Neural cell (in vitro differentiated cells): ENCODE measurements at regions not wholly inside any gene's neighbourhood (a gene's known extent, or its start where the extent isn't known, plus 50 kb on each side); places are given as distances from the start of the nearest gene placed in this dataset.

Source experiments
- H2AFZ ChIP-seq: fragments of 200-600, 300-800 bp; sonication (generic), shearing (Covaris generic); 2 replicates; pipeline ENCODE4 v1.6.0; 2014; ENCODE audit warnings: low read depth, mild to moderate bottlenecking, antibody characterized with exemption, low read length, moderate library complexity
- H3F3A ChIP-seq: fragments of 200-600 bp; shearing (Covaris generic); 2 replicates; pipeline ENCODE4 v1.6.1; 2016; ENCODE audit warnings: mild to moderate bottlenecking, moderate library complexity, mixed read lengths, antibody characterized with exemption, low read length; ENCODE audit not compliant: insufficient read depth, poor library complexity, severe bottlenecking
- H3K27ac ChIP-seq: fragments of 200-600, 300-800 bp; sonication (generic), shearing (Covaris generic); 2 replicates; pipeline ENCODE4 v1.5.1; 2014; ENCODE audit warnings: mild to moderate bottlenecking, low read length, moderate library complexity
- H3K27me3 ChIP-seq: fragments of 300-800, 200-600 bp; sonication (generic), shearing (Covaris generic); 2 replicates; pipeline ENCODE4 v1.6.0; 2014; ENCODE audit warnings: mild to moderate bottlenecking, low read depth, low read length, moderate library complexity; ENCODE audit not compliant: insufficient read depth
- H3K36me3 ChIP-seq: fragments of 300-800, 200-600 bp; sonication (generic), shearing (Covaris generic); 2 replicates; pipeline ENCODE4 v1.5.1; 2014; ENCODE audit warnings: mild to moderate bottlenecking, antibody characterized with exemption, low read length, moderate library complexity; ENCODE audit not compliant: insufficient read depth
- H3K4me2 ChIP-seq: fragments of 300-800, 200-600 bp; sonication (generic), shearing (Covaris generic); 2 replicates; pipeline ENCODE4 v1.6.0; 2014; ENCODE audit warnings: mild to moderate bottlenecking, low read length
- H3K4me3 ChIP-seq: fragments of 300-800, 200-600 bp; sonication (generic), shearing (Covaris generic); 2 replicates; pipeline ENCODE4 v1.5.1; 2014; ENCODE audit warnings: mild to moderate bottlenecking, low read length, moderate library complexity
- H3K79me2 ChIP-seq: fragments of 200-600 bp; shearing (Covaris generic); replicated peaks from 2 replicates; pipeline ENCODE4 v1.6.0; 2014; ENCODE audit warnings: mild to moderate bottlenecking, low read length, moderate library complexity; ENCODE audit not compliant: insufficient read depth
- H3K9ac ChIP-seq: fragments of 300-800, 200-600 bp; sonication (generic), shearing (Covaris generic); 2 replicates; pipeline ENCODE4 v1.6.1; 2016; ENCODE audit warnings: mild to moderate bottlenecking, low read length, mixed read lengths
- H3K9me2 ChIP-seq: fragments of 200-600 bp; shearing (Covaris generic); 2 replicates; pipeline ENCODE4 v1.6.1; 2016; ENCODE audit warnings: mild to moderate bottlenecking, low read length, mixed read lengths; ENCODE audit not compliant: insufficient read depth
- H3K9me3 ChIP-seq: fragments of 200-600, 300-800 bp; sonication (generic), shearing (Covaris generic); 2 replicates; pipeline ENCODE4 v1.6.1; 2016; ENCODE audit warnings: mild to moderate bottlenecking, mixed run types, low read length, moderate library complexity, mixed read lengths
- H4K20me1 ChIP-seq: fragments of 200-600 bp; shearing (Covaris generic); 2 replicates; pipeline ENCODE4 v1.6.1; 2016; ENCODE audit warnings: mild to moderate bottlenecking, mixed run types; ENCODE audit not compliant: insufficient read depth
- CTCF ChIP-seq: fragments of 450-650 bp; IDR thresholded peaks from 2 replicates; pipeline ENCODE4 v1.5.1; 2014; ENCODE audit warnings: antibody characterized with exemption, mild to moderate bottlenecking, moderate library complexity; ENCODE audit not compliant: poor library complexity, severe bottlenecking
- EP300 ChIP-seq: fragments of 450-650 bp; conservative IDR thresholded peaks from 2 replicates; pipeline ENCODE4 v1.6.1; 2014; ENCODE audit warnings: antibody characterized with exemption, mild to moderate bottlenecking, moderate library complexity; ENCODE audit not compliant: poor library complexity, severe bottlenecking
- EZH2 ChIP-seq: fragments of 200-600, 300-800 bp; shearing (Covaris generic), sonication (generic); IDR thresholded peaks from 2 replicates; pipeline ENCODE4 v1.6.1; 2014; ENCODE audit warnings: antibody characterized with exemption, low read length, borderline replicate concordance, mild to moderate bottlenecking; ENCODE audit not compliant: insufficient read depth, poor library complexity, severe bottlenecking
- MXI1 ChIP-seq: fragments of 450-650 bp; conservative IDR thresholded peaks from 2 replicates; pipeline ENCODE4 v1.6.1; 2014; ENCODE audit warnings: antibody characterized with exemption, mild to moderate bottlenecking; ENCODE audit not compliant: poor library complexity, severe bottlenecking
- POLR2AphosphoS5 ChIP-seq: IDR thresholded peaks from 2 replicates; pipeline ENCODE4 v1.6.1; 2012
- RAD21 ChIP-seq: fragments of 450-650 bp; conservative IDR thresholded peaks from 2 replicates; pipeline ENCODE4 v1.6.1; 2014; ENCODE audit warnings: antibody characterized with exemption, mild to moderate bottlenecking, moderate library complexity
- REST ChIP-seq: IDR thresholded peaks from 2 replicates; pipeline ENCODE4 v1.6.1; 2012; ENCODE audit warnings: borderline replicate concordance
- SMC3 ChIP-seq: fragments of 450-650 bp; conservative IDR thresholded peaks from 2 replicates; pipeline ENCODE4 v1.6.1; 2014; ENCODE audit warnings: antibody characterized with exemption, mild to moderate bottlenecking, moderate library complexity; ENCODE audit not compliant: poor library complexity
- TAF1 ChIP-seq: IDR thresholded peaks from 2 replicates; pipeline ENCODE4 v1.6.1; 2012; ENCODE audit warnings: low read depth

- H3F3A ChIP-seq = no peaks in the 10 kb centered on the region
- no peak for TF ChIP-seq MXI1
- TF ChIP-seq RAD21 = no peak
- no peak for TF ChIP-seq EP300
- TF ChIP-seq SMC3 = no peak
- no peak for TF ChIP-seq EZH2
- no peak for TF ChIP-seq TAF1
- no peak for TF ChIP-seq REST
- TF ChIP-seq CTCF = no peak
- no peak for TF ChIP-seq POLR2AphosphoS5
- H3K9me2 ChIP-seq = no peaks in the 10 kb centered on the region
- no peak overlapping the region for H2AFZ ChIP-seq
- H3K36me3 ChIP-seq = no peaks in the 10 kb centered on the region
- H3K27me3 ChIP-seq = no peaks in the 10 kb centered on the region
- H3K79me2 ChIP-seq = no peaks in the 10 kb centered on the region
- no peak overlapping the region for H3K4me3 ChIP-seq
- H3K27ac ChIP-seq = no peak overlapping the region
- no peaks in the 10 kb centered on the region for H4K20me1 ChIP-seq
- H3K9me3 ChIP-seq = no peaks in the 10 kb centered on the region
- no peak overlapping the region for H3K4me2 ChIP-seq
- H3K9ac ChIP-seq = no peak overlapping the region
These were observed 142.8 kb upstream of the FOXF1 start for GRCh38 chr16:86367291-86368072.

GRCh38 chr16:86368261-86368660 is 142.1 kb upstream of the FOXF1 start:
- H3K9me3 ChIP-seq = no peaks in the 10 kb centered on the region
- no peak for TF ChIP-seq SMC3
- no peak for TF ChIP-seq TAF1
- no peak for TF ChIP-seq CTCF
- TF ChIP-seq MXI1 = no peak
- TF ChIP-seq REST = no peak
- no peak for TF ChIP-seq EZH2
- no peak for TF ChIP-seq POLR2AphosphoS5
- no peak for TF ChIP-seq RAD21
- no peak for TF ChIP-seq EP300
- H3K4me3 ChIP-seq = no peak overlapping the region
- no peak overlapping the region for H3K27ac ChIP-seq
- H2AFZ ChIP-seq = no peak overlapping the region
- no peaks in the 10 kb centered on the region for H4K20me1 ChIP-seq
- H3K9me2 ChIP-seq = no peaks in the 10 kb centered on the region
- no peak overlapping the region for H3K4me2 ChIP-seq
- no peaks in the 10 kb centered on the region for H3K79me2 ChIP-seq
- no peak overlapping the region for H3K9ac ChIP-seq
- H3F3A ChIP-seq = no peaks in the 10 kb centered on the region
- no peaks in the 10 kb centered on the region for H3K27me3 ChIP-seq
- H3K36me3 ChIP-seq = no peaks in the 10 kb centered on the region
